ENCODE measurements at regions not wholly inside any gene's neighbourhood (a gene's known extent, or its start where the extent isn't known, plus 50 kb on each side); places are given as distances from the start of the nearest gene placed in this dataset.

DNA sequence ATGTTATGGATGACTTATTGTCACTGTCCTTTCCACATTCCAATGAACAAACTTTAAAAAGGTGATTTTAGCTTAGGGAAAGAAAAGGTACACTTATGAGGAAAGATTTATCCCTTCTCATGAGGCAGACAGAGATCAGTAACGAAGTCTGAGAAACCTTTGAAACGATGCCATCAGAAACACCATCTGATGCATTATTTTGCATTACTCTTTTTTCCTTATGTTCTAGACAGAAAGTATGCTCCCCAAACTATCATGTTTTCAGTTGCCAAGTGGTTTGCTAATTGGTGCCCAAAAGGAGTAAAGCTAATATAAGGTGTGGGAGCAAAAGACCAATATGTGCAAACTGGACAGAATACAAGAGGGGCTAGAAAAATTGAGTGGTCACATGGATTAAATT is 397.7 kb upstream of the RIOK2 start:
- Histone ChIP-seq H3K4me1 (replicated peaks in 1 of 2) (no peaks in the 10 kb centered on the region), H3K4me3 (no peak overlapping the region), H3K27ac (no peak overlapping the region)
- 80 to 100% (median 88%) methylated on average over 1 to 2 of the region's 2 CpGs; no CpG with 5 or more reads in 1 of the 10 experiments for WGBS, 10 experiments
- in situ Hi-C loops (cut with MboI; ENCODE audit: low pct_unique_long_range_greater_than_20kb in 2 of 9, low sequenced_read_pairs in 9 of 9, unreplicated experiment in 9 of 9) = no loop called here
- no peak for ATAC-seq (replicated peaks in 6 of 8)

DNA sequence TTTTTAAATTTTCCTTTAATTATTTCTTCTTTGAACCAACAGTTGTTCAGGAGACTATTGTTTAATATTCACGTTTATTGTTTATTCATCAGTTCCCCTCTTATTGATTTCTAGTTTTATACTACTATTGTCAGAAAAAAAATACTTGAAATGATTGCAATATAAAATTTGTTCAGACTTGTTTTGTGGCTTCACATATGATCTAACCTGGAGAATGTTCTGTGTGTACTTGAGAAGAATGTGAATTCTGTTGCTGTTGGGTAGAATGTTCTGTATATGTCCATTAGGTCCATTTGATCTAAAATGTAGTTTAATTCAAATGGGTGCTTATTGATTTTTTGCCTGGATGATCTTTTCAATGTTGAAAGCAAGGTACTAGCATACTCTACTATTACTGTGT is 408.7 kb upstream of the RIOK2 start:
- Histone ChIP-seq H3K4me3 (no peak overlapping the region), H3K27ac (no peak overlapping the region), H3K4me1 (replicated peaks in 1 of 2) (no peaks in the 10 kb centered on the region)
- 33 to 88% (median 59%) methylated on average over 1 of the region's 1 CpG; no CpG with 5 or more reads in 1 of the 10 experiments for WGBS, 10 experiments
- ATAC-seq (replicated peaks in 6 of 8) = no peak
- in situ Hi-C loops (cut with MboI; ENCODE audit: low pct_unique_long_range_greater_than_20kb in 2 of 9, low sequenced_read_pairs in 9 of 9, unreplicated experiment in 9 of 9) = no loop called here

DNA sequence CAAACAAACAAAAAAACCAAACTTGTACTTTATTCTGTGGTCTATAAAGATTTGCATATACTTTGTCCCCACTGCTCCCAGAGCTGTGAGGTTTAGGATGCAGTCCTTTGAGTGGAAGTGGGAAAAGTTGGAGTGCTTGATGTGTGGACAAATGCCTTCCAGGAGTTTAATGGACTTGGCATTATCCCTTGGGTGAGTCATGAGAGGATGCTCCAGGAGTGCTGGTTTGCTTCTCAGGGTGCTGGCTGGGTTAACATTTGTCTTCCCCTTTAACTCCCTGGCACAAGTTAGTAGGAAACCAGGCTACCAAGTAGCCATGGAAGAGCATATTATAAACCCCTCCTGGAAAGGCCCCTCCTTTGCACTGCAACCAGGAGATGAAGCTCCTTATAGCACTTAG is 417.4 kb upstream of the RIOK2 start:
- Histone ChIP-seq H3K27ac (no peak overlapping the region), H3K4me1 (replicated peaks in 1 of 2) (no peaks in the 10 kb centered on the region), H3K4me3 (no peak overlapping the region)
- no peak for ATAC-seq (replicated peaks in 6 of 8)
- in situ Hi-C loops (cut with MboI; ENCODE audit: low pct_unique_long_range_greater_than_20kb in 2 of 9, low sequenced_read_pairs in 9 of 9, unreplicated experiment in 9 of 9) = no loop called here

DNA sequence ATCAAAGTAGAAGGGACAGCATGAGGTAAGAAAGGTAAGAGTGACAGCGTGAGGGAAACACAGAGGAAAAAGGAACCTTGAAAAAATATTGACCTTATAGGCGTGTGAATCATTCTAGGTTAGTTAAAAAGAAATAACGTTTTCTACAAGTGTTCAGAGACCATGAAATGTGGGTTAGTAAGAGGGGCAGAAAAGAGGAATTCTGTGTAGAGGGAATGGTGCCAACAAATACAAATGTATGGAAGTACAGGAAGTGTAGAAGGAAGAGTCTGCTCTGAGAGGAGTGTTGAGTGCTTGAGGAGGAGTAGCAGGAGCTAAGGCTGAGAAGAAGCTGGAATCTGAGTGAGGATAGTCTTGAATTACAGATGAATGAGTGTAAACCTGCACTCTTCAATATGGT is 418.6 kb upstream of the RIOK2 start:
- ATAC-seq (replicated peaks in 6 of 8) = no peak
- no peak overlapping the region for H3K4me3 ChIP-seq

DNA sequence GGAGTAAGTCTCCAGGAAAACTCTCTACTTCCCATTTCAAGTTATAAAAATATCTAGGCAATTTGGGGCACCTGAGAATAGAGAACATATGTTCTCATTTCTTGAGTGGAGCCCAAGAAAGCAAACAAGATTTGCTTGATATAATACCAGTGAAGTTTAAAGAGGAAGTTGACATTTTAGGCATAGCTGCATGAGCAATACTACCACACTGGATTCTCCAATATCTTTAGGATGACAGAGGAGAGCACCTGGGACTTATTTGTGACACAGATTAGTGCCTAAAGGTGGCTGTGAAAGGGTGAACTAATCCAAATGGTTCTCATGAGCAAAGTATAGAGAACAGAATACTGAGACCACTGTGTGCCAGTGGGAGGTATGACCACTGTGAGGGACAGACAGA is 423.5 kb upstream of the RIOK2 start:
- in situ Hi-C loops (cut with MboI; ENCODE audit: low pct_unique_long_range_greater_than_20kb in 2 of 9, low sequenced_read_pairs in 9 of 9, unreplicated experiment in 9 of 9) = no loop called here
- H3K4me3 ChIP-seq = no peak overlapping the region
- no peaks in the 10 kb centered on the region for H3K4me1 ChIP-seq (replicated peaks in 1 of 2)
- no peak for ATAC-seq (replicated peaks in 6 of 8)
- H3K27ac ChIP-seq = no peak overlapping the region

More for the DNA sequence above, 418.6 kb upstream of the RIOK2 start:
- H3K4me1 ChIP-seq (replicated peaks in 1 of 2) = no peaks in the 10 kb centered on the region
- WGBS, 10 experiments = 14 to 93% (median 68%) methylated on average over 1 to 3 of the region's 3 CpGs
- in situ Hi-C loops (cut with MboI; ENCODE audit: low pct_unique_long_range_greater_than_20kb in 2 of 9, low sequenced_read_pairs in 9 of 9, unreplicated experiment in 9 of 9) = no loop called here
- no peak overlapping the region for H3K27ac ChIP-seq

DNA sequence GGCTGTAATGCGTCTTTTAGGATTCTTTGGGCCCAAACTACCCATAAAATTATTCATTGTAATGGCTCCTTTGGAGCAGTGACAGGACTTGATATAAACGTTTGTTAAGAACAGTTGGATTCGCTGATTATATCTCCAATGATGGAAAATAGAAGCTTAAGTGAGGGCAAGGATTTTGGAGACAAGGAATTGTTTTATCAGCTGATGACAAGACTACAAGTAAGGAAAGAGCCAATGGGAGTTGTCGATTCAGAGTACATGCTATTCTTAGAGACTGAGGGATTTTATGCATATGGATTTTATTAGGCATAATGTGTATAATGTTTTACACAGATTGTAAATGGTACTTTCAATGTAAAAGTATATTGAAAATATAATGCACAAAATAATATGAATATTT is 425.5 kb upstream of the RIOK2 start:
- ATAC-seq (replicated peaks in 6 of 8) = no peak
- no peaks in the 10 kb centered on the region for H3K4me1 ChIP-seq (replicated peaks in 1 of 2)
- in situ Hi-C loops (cut with MboI; ENCODE audit: low pct_unique_long_range_greater_than_20kb in 2 of 9, low sequenced_read_pairs in 9 of 9, unreplicated experiment in 9 of 9) = no loop called here
- H3K27ac ChIP-seq = no peak overlapping the region
- 40 to 100% (median 75%) methylated on average over 1 to 4 of the region's 4 CpGs; no CpG with 5 or more reads in 1 of the 10 experiments for WGBS, 10 experiments
- no peak overlapping the region for H3K4me3 ChIP-seq

DNA sequence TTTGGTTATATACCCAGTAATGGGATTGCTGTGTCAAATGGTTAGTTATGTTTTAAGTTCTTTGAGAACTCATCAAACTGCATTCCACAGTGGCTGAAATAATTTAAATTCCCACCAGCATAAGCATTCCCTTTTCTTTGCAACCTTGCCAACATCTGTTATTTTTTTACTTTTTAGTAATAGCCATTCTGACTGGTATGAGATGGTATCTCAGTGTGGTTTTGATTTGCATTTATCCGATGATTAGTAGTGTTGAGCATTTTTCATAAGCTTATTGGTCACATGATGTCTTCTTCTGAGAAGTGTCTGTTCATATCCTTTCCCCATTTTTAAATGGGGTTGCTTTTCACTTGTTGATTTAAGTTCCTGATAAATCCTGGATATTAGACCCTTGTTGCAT is 435.7 kb upstream of the RIOK2 start:
- in situ Hi-C loops (cut with MboI; ENCODE audit: low pct_unique_long_range_greater_than_20kb in 2 of 9, low sequenced_read_pairs in 9 of 9, unreplicated experiment in 9 of 9) = no loop called here
- H3K27ac ChIP-seq = no peak overlapping the region
- 0 to 100% (median 40%) methylated on average over 1 of the region's 1 CpG; no CpG with 5 or more reads in 2 of the 10 experiments for WGBS, 10 experiments
- no peak overlapping the region for H3K4me3 ChIP-seq
- H3K4me1 ChIP-seq (replicated peaks in 1 of 2) = no peaks in the 10 kb centered on the region
- ATAC-seq (replicated peaks in 6 of 8) = no peak

DNA sequence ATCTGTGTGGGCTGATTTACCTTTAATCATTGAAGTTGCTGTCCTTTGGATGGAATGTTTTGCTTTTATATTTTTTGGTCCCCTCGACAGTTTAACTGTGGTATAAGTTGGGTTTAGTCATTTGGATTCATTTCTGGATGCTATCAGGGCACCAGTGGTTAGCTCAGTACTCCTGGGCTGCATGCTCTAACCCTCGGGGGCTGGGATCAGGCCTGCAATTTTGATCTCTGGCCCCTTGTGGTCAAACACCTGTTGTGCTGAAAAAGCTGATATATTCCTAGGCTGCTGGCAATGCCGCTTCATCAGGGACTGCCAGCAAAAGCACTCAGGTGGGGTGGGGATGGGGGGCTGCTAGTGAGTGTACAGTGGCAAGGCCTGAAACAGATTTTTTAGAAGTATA is 440.4 kb upstream of the RIOK2 start:
- no peak overlapping the region for H3K4me3 ChIP-seq
- H3K4me1 ChIP-seq (replicated peaks in 1 of 2) = peaks cover 5 to 6% of the 10 kb centered on the region in 2 donors
- in situ Hi-C loops (cut with MboI; ENCODE audit: low pct_unique_long_range_greater_than_20kb in 2 of 9, low sequenced_read_pairs in 9 of 9, unreplicated experiment in 9 of 9) = no loop called here
- WGBS, 10 experiments = 0 to 89% (median 79%) methylated on average over 1 to 3 of the region's 3 CpGs; no CpG with 5 or more reads in 1 of the 10 experiments
- no peak for ATAC-seq (replicated peaks in 6 of 8)
- no peak overlapping the region for H3K27ac ChIP-seq

DNA sequence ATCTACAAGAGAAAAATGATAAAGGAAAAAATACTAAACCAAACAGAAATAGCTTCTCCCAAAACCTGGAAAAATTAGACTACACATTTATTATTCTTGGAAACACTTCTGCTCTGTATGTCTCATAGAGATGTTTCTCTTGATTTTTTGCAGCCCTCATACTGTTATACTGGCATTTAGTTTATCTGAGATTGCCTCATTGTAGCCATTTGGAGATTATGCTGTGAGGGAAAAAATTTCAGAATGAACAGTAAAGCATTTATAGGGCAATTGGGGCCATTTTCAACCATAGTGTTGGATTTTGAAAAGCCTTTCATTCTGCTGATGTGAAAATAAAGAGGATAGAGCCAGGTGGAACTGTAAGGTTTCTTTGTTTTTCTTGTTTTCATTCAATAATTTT is 441.8 kb upstream of the RIOK2 start:
- in situ Hi-C loops (cut with MboI; ENCODE audit: low pct_unique_long_range_greater_than_20kb in 2 of 9, low sequenced_read_pairs in 9 of 9, unreplicated experiment in 9 of 9) = no loop called here
- Histone ChIP-seq H3K4me1 (replicated peaks in 1 of 2) (peaks cover 12 to 14% of the 10 kb centered on the region in 2 donors), H3K4me3 (no peak overlapping the region), H3K27ac (no peak overlapping the region)
- ATAC-seq (replicated peaks in 6 of 8) = no peak

DNA sequence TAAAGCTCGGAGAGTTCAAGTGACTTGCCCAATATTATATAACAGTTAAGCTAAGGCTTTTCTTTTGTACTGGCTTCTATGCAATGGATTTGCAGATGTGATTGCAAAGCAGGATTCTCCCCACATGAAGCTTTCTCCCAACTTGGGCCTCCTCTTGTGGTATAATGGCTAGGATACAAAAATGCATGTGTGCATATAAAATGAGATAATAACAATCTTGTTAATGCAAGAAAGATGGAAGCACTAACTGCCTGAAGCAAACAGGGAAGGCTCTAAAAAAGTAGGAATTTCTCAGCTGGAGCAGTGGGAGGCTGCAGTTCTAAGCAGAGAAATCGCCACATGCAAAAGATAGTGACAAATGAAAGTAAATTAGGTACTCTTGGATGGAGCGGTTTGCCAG is 444.2 kb upstream of the RIOK2 start:
- in situ Hi-C loops (cut with MboI; ENCODE audit: low pct_unique_long_range_greater_than_20kb in 2 of 9, low sequenced_read_pairs in 9 of 9, unreplicated experiment in 9 of 9) = no loop called here
- peak in 1 of 8 experiments; percentile 55 for ATAC-seq (replicated peaks in 6 of 8)
- 56 to 100% (median 79%) methylated on average over 1 to 3 of the region's 3 CpGs; no CpG with 5 or more reads in 1 of the 10 experiments for WGBS, 10 experiments
- Histone ChIP-seq H3K4me1 (replicated peaks in 1 of 2) (peaks cover 12 to 14% of the 10 kb centered on the region in 2 donors), H3K4me3 (no peak overlapping the region), H3K27ac (no peak overlapping the region)

DNA sequence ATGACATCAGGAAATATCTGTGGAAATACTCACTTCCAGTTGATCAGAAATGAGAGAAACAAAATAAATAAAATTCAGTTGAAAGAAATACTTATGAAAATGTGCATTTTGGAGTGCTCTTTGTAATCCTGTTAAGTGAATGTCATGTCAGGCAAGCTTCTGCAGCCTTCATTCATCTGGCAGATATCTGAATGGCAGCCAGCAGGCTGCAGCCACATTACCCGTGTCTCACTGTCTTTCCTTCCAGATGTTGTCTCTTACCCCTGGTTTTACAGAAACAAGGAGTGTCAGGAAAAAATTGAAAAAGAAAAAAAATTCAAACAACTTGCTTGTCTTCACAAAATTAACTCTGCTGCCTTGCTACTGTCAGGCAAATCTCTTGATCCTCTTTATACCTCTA is 445.0 kb upstream of the RIOK2 start:
- Histone ChIP-seq H3K4me1 (replicated peaks in 1 of 2) (peaks cover 12 to 14% of the 10 kb centered on the region in 2 donors), H3K4me3 (no peak overlapping the region), H3K27ac (no peak overlapping the region)
- ATAC-seq (replicated peaks in 6 of 8) = peak in 2 of 8 experiments; percentile 23
- 0 to 67% (median 40%) methylated on average over 1 of the region's 1 CpG; no CpG with 5 or more reads in 6 of the 10 experiments for WGBS, 10 experiments
- in situ Hi-C loops (cut with MboI; ENCODE audit: low pct_unique_long_range_greater_than_20kb in 2 of 9, low sequenced_read_pairs in 9 of 9, unreplicated experiment in 9 of 9) = no loop called here

DNA sequence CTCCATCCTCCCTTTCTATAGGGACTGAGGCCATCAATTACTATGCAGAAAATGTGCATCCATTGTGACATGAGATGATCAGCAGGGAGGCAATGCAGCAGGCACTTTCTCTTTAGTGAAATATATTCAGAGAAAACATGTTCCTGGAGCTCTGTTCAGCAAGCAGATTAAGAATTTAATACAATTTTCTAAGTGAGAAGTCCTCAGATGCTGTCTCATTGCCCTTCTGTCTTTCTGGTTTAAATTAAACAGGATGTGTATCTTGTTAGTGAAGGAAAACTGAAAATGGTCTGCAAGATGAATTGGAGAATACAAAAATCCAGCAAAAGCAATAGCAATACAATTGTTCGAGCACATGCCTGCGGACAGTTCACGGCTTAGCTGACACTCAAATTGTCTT is 445.8 kb upstream of the RIOK2 start:
- Histone ChIP-seq H3K4me3 (no peak overlapping the region), H3K4me1 (replicated peaks in 1 of 2) (peaks cover 12 to 14% of the 10 kb centered on the region in 2 donors), H3K27ac (no peak overlapping the region)
- peak in 4 of 8 experiments; percentile 17 to 50 (median 32) for ATAC-seq (replicated peaks in 6 of 8)
- in situ Hi-C loops (cut with MboI; ENCODE audit: low pct_unique_long_range_greater_than_20kb in 2 of 9, low sequenced_read_pairs in 9 of 9, unreplicated experiment in 9 of 9) = no loop called here
- 0 to 100% (median 75%) methylated on average over 1 to 3 of the region's 3 CpGs for WGBS, 10 experiments

DNA sequence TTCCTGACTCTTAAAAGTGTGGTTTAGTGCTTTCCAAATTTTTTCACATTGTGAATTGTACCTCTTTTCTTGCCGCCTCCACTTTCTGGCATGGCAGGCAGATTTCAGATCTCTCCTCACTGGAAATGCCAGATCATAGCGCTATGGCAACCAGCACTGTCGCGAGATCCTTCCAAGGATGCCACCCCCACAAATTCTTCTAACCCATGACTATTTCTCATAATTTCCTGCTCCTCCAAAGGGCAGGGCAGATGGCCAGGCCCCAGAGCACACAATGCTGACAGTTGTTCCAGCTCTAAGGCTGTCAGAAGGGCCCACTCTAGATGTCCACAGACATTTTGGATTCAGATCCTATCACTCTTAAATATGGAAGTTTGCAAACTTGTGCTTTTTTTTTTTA is 446.2 kb upstream of the RIOK2 start:
- no peak overlapping the region for H3K27ac ChIP-seq
- WGBS, 10 experiments = 39 to 100% (median 72%) methylated on average over 1 to 4 of the region's 4 CpGs; no CpG with 5 or more reads in 3 of the 10 experiments
- peak in 7 of 8 experiments; percentile 50 to 88 (median 84) for ATAC-seq (replicated peaks in 6 of 8)
- in situ Hi-C loops (cut with MboI; ENCODE audit: low pct_unique_long_range_greater_than_20kb in 2 of 9, low sequenced_read_pairs in 9 of 9, unreplicated experiment in 9 of 9) = no loop called here
- peaks cover 12 to 14% of the 10 kb centered on the region in 2 donors for H3K4me1 ChIP-seq (replicated peaks in 1 of 2)
- H3K4me3 ChIP-seq = no peak overlapping the region

DNA sequence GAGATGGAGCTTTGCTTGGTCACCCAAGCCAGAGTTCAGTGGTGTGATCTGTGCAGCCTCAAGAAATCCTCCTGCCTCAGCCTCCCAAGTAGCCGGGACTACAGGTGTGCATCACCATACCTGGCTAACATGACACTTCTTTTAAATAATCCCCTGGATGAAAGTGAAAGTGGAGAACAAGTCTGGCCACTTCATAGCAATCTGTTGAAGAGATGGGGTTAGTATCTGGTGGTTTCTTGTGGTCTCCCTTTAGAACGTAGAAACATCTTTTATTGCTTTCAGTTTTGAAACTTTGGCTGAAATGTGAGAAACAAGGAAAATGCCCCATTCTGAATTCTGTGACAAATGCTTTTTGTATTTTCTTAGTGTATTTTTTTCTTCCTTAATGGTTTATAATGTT is 452.5 kb upstream of the RIOK2 start:
- no peak for ATAC-seq (replicated peaks in 6 of 8)

More for the DNA sequence above, 452.5 kb upstream of the RIOK2 start:
- H3K4me3 ChIP-seq = no peak overlapping the region
- no peak overlapping the region for H3K27ac ChIP-seq
- 13 to 100% (median 90%) methylated on average over 1 to 2 of the region's 2 CpGs; no CpG with 5 or more reads in 4 of the 10 experiments for WGBS, 10 experiments
- in situ Hi-C loops (cut with MboI; ENCODE audit: low pct_unique_long_range_greater_than_20kb in 2 of 9, low sequenced_read_pairs in 9 of 9, unreplicated experiment in 9 of 9) = no loop called here
- no peaks in the 10 kb centered on the region for H3K4me1 ChIP-seq (replicated peaks in 1 of 2)
